ENCODE measurements at regions not wholly inside any gene's neighbourhood (a gene's known extent, or its start where the extent isn't known, plus 50 kb on each side); places are given as distances from the start of the nearest gene placed in this dataset.

GRCh38 chr3:177441276-177441812, 244.1 kb upstream of the TBL1XR1 start:
- peaks cover 33% of the 10 kb centered on the region for H3K4me1 ChIP-seq (ENCODE audit: insufficient read depth, low read length, poor library complexity, severe bottlenecking)
- H3K36me3 ChIP-seq (ENCODE audit: insufficient read depth, low read length, poor library complexity, severe bottlenecking) = no peaks in the 10 kb centered on the region
- DNase-seq (ENCODE audit: low spot score) = no peak
- H3K4me3 ChIP-seq (ENCODE audit: low read depth, low read length, poor library complexity, severe bottlenecking) = no peak overlapping the region
- H3K27ac ChIP-seq (ENCODE audit: low read depth, low read length, poor library complexity, severe bottlenecking) = no peak overlapping the region
- no TSS peak for BruUV-seq (replicated peaks)
- CTCF ChIA-PET = no interaction called here
- TF ChIP-seq EZH2 (IDR thresholded peaks at IDR 0.05; ENCODE audit: borderline replicate concordance, low read depth, low read length, poor library complexity, severe bottlenecking) (no peak), CTCF (conservative IDR thresholded peaks at IDR 0.05; ENCODE audit: low read depth, low read length) (no peak)
- intact Hi-C loops (cut with micrococcal nuclease; ENCODE audit: unreplicated experiment) = loop anchor here (5.0 to 10.0 kb wide), 2 partner anchors 333 to 369 kb away; no protein-coding TSS in a partner anchor
- POLR2A ChIA-PET (ENCODE audit: low non-redundant PET) = no interaction called here
- H3K27me3 ChIP-seq (replicated peaks; ENCODE audit: insufficient read depth, low read depth, low read length, poor library complexity) = no peaks in the 10 kb centered on the region
- H3K9me3 ChIP-seq (ENCODE audit: low read depth, low read length, poor library complexity, severe bottlenecking) = no peaks in the 10 kb centered on the region

DNA sequence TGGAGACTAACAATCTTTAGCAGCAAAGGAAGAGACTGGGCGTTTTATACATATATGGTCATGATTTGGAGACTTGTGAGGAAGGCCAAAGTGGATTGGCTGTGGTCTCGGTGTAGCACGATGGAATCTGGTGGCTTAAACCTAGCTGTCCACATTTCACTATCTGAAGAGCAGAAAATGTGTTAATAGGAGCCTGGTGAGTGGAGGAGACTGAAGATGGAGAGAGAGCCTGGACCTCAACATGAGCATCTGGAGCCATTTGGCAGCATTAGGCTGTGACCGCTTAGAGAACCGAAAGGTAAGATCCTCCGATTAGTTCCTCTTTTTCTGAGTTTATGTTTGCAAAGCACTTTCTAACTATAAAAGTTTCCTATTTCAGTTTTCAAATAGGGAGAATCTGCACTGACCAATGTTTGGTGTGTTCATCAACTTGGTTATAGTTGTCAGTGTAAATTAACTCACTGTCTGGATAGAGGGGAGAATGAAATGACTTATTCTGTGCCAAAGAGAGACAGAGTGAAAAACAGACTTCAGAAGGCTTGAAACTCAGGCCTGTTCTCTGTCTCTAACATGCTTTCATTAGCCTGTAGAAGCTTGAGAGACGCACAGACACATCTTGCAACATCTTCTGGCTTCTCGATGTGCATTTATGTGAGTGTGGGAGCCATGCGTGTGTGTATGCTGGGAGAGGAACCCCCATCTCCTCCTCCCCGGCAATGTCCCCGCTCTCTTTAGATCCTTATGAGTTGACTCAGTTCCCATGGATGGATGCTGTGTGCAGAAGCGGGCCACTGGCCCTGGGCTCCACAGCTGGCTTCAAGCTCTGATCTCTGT, 244.7 kb upstream of the TBL1XR1 start:
- ChIA-PET CTCF (no interaction called here), POLR2A (ENCODE audit: low non-redundant PET) (no interaction called here)
- no TSS peak for BruUV-seq (replicated peaks)

GRCh38 chr3:177443469-177443868, 246.2 kb upstream of the TBL1XR1 start:
- Histone ChIP-seq H3K27me3 (replicated peaks; ENCODE audit: insufficient read depth, low read depth, low read length, poor library complexity) (no peaks in the 10 kb centered on the region), H3K4me3 (ENCODE audit: low read depth, low read length, poor library complexity, severe bottlenecking) (no peak overlapping the region), H3K36me3 (ENCODE audit: insufficient read depth, low read length, poor library complexity, severe bottlenecking) (no peaks in the 10 kb centered on the region), H3K4me1 (ENCODE audit: insufficient read depth, low read length, poor library complexity, severe bottlenecking) (peaks cover 32% of the 10 kb centered on the region), H3K9me3 (ENCODE audit: low read depth, low read length, poor library complexity, severe bottlenecking) (no peaks in the 10 kb centered on the region), H3K27ac (ENCODE audit: low read depth, low read length, poor library complexity, severe bottlenecking) (no peak overlapping the region)
- CTCF ChIA-PET = no interaction called here
- no TSS peak for BruUV-seq (replicated peaks)
- POLR2A ChIA-PET (ENCODE audit: low non-redundant PET) = no interaction called here
- intact Hi-C loops (cut with micrococcal nuclease; ENCODE audit: unreplicated experiment) = loop anchor here (5.0 to 10.0 kb wide), 2 partner anchors 331 to 371 kb away; no protein-coding TSS in a partner anchor
- DNase-seq (ENCODE audit: low spot score) = peak; percentile 63
- TF ChIP-seq CTCF (conservative IDR thresholded peaks at IDR 0.05; ENCODE audit: low read depth, low read length) (no peak), EZH2 (IDR thresholded peaks at IDR 0.05; ENCODE audit: borderline replicate concordance, low read depth, low read length, poor library complexity, severe bottlenecking) (no peak)

More for the DNA sequence above, 244.7 kb upstream of the TBL1XR1 start:
- Histone ChIP-seq H3K27ac (ENCODE audit: low read depth, low read length, poor library complexity, severe bottlenecking) (no peak overlapping the region), H3K27me3 (replicated peaks; ENCODE audit: insufficient read depth, low read depth, low read length, poor library complexity) (no peaks in the 10 kb centered on the region), H3K4me1 (ENCODE audit: insufficient read depth, low read length, poor library complexity, severe bottlenecking) (peaks cover 36% of the 10 kb centered on the region), H3K9me3 (ENCODE audit: low read depth, low read length, poor library complexity, severe bottlenecking) (no peaks in the 10 kb centered on the region), H3K36me3 (ENCODE audit: insufficient read depth, low read length, poor library complexity, severe bottlenecking) (no peaks in the 10 kb centered on the region), H3K4me3 (ENCODE audit: low read depth, low read length, poor library complexity, severe bottlenecking) (no peak overlapping the region)
- intact Hi-C loops (cut with micrococcal nuclease; ENCODE audit: unreplicated experiment) = loop anchor here (5.0 to 10.0 kb wide), 2 partner anchors 333 to 370 kb away; no protein-coding TSS in a partner anchor
- TF ChIP-seq EZH2 (IDR thresholded peaks at IDR 0.05; ENCODE audit: borderline replicate concordance, low read depth, low read length, poor library complexity, severe bottlenecking) (no peak), CTCF (conservative IDR thresholded peaks at IDR 0.05; ENCODE audit: low read depth, low read length) (no peak)
- no peak for DNase-seq (ENCODE audit: low spot score)

Measured in A673 (cell line).